ENCODE measurements at regions not wholly inside any gene's neighbourhood (a gene's known extent, or its start where the extent isn't known, plus 50 kb on each side); places are given as distances from the start of the nearest gene placed in this dataset.

DNA sequence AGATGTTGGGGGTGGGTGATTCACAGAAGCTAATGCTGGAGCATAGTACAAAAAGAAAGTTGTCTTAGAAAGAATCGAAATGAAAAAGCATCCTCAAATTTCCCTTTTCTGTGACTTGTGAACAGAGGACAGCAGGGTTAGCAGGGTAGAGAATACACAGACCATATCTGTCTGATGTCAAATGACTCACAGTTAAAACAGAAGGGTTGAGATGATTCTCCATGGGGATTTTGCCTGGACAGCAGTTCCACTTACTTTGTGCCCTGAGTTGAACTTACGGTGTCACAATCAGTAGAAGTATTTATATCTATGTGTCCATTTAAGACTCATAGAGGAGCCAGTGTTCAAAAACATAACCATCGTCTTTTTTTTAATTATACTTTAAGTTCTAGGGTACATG lies 801.6 kb downstream of the KCTD16 start:
- H3K4me3 ChIP-seq (ENCODE audit: low read depth in 2 of 2, low read length in 2 of 2) = no peak overlapping the region
- 0 out of 2 replicates have a peak, but pooled peaks cover 2% of the 10 kb centered on the region for H3K9me3 ChIP-seq (ENCODE audit: control insufficient read depth, insufficient read depth, low read depth, low read length)
- in situ Hi-C loops (cut with HindIII; ENCODE audit: low pct_unique_long_range_greater_than_20kb, low sequenced_read_pairs) (no loop called here), intact Hi-C loops (cut with micrococcal nuclease; ENCODE audit: unreplicated experiment) (no loop called here)
- ChIA-PET CTCF (no interaction called here), POLR2A (no interaction called here)
- H3K4me1 ChIP-seq (ENCODE audit: control insufficient read depth, insufficient read depth, low read length) = no peaks in the 10 kb centered on the region
- TF ChIP-seq, protein P1, sequence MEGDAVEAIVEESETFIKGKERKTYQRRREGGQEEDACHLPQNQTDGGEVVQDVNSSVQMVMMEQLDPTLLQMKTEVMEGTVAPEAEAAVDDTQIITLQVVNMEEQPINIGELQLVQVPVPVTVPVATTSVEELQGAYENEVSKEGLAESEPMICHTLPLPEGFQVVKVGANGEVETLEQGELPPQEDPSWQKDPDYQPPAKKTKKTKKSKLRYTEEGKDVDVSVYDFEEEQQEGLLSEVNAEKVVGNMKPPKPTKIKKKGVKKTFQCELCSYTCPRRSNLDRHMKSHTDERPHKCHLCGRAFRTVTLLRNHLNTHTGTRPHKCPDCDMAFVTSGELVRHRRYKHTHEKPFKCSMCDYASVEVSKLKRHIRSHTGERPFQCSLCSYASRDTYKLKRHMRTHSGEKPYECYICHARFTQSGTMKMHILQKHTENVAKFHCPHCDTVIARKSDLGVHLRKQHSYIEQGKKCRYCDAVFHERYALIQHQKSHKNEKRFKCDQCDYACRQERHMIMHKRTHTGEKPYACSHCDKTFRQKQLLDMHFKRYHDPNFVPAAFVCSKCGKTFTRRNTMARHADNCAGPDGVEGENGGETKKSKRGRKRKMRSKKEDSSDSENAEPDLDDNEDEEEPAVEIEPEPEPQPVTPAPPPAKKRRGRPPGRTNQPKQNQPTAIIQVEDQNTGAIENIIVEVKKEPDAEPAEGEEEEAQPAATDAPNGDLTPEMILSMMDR (IDR thresholded peaks at IDR 0.05) = no peak
- no peak for TF ChIP-seq POLR2AphosphoS5 (IDR thresholded peaks at IDR 0.05; ENCODE audit: low read depth, low read length)
- TF ChIP-seq, protein P2, sequence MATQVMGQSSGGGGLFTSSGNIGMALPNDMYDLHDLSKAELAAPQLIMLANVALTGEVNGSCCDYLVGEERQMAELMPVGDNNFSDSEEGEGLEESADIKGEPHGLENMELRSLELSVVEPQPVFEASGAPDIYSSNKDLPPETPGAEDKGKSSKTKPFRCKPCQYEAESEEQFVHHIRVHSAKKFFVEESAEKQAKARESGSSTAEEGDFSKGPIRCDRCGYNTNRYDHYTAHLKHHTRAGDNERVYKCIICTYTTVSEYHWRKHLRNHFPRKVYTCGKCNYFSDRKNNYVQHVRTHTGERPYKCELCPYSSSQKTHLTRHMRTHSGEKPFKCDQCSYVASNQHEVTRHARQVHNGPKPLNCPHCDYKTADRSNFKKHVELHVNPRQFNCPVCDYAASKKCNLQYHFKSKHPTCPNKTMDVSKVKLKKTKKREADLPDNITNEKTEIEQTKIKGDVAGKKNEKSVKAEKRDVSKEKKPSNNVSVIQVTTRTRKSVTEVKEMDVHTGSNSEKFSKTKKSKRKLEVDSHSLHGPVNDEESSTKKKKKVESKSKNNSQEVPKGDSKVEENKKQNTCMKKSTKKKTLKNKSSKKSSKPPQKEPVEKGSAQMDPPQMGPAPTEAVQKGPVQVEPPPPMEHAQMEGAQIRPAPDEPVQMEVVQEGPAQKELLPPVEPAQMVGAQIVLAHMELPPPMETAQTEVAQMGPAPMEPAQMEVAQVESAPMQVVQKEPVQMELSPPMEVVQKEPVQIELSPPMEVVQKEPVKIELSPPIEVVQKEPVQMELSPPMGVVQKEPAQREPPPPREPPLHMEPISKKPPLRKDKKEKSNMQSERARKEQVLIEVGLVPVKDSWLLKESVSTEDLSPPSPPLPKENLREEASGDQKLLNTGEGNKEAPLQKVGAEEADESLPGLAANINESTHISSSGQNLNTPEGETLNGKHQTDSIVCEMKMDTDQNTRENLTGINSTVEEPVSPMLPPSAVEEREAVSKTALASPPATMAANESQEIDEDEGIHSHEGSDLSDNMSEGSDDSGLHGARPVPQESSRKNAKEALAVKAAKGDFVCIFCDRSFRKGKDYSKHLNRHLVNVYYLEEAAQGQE (IDR thresholded peaks at IDR 0.05; ENCODE audit: insufficient read depth in 1 of 2, low read depth in 2 of 2, low read length in 1 of 2) = no peak
- no peak for TF ChIP-seq SIN3A (IDR thresholded peaks at IDR 0.05; ENCODE audit: borderline replicate concordance, insufficient read depth, low read depth, low read length)
- no peak for TF ChIP-seq TCF7L2 (IDR thresholded peaks at IDR 0.05; ENCODE audit: low read depth, low read length)
- no peaks in the 10 kb centered on the region for H3K27me3 ChIP-seq (ENCODE audit: control insufficient read depth, insufficient read depth, low read length)
- no peak for ATAC-seq
- H3K36me3 ChIP-seq (ENCODE audit: control insufficient read depth, insufficient read depth, low read length) = no peaks in the 10 kb centered on the region
- BruUV-seq (replicated peaks) = no TSS peak
- H3K27ac ChIP-seq (ENCODE audit: low read length) = no peak overlapping the region
- DNase-seq (ENCODE audit: low read depth, low spot score) = no peak

DNA sequence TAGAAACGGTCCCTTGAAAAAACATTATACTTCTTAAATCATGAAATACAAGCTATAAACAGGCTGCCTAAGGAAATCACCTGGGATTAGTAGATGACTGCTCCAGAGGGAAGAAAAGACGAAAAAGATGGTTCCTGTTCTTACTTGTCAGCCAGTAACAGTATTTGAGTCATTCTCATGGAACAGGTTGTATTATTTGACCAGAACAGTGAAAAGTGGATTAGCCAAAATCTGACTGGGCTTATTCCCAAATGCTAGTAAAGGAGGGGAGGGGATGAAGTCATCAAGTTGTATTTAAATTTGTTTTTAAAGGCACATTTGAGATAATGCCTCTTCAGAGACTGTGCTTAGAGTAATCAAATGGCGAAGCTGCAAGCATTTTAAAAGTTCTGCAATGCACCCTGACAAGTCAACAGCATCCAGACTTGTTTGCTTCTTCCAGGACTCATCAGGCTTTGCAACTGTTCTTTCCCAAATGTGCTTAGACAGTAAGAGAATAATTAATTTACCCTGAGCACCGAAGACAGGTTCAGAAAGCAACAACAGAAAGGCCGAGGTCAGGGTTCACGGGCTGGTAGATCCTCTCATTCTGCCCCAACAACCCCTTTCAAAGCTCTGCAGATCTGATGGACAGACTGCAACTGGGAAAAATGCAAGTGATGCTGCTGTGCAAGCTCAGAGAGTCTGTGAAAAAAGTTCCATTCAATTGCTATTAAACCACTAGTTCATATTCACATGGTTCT lies 800.6 kb downstream of the KCTD16 start:
- H3K27ac ChIP-seq (ENCODE audit: low read length) = no peak overlapping the region
- intact Hi-C loops (cut with micrococcal nuclease; ENCODE audit: unreplicated experiment) = no loop called here
- H3K4me1 ChIP-seq (ENCODE audit: control insufficient read depth, insufficient read depth, low read length) = no peaks in the 10 kb centered on the region
- in situ Hi-C loops (cut with HindIII; ENCODE audit: low pct_unique_long_range_greater_than_20kb, low sequenced_read_pairs) = no loop called here
- DNase-seq (ENCODE audit: low read depth, low spot score) = no peak
- 0 out of 2 replicates have a peak, but pooled peaks cover 5% of the 10 kb centered on the region for H3K9me3 ChIP-seq (ENCODE audit: control insufficient read depth, insufficient read depth, low read depth, low read length)
- no peak for ATAC-seq
- TF ChIP-seq POLR2AphosphoS5 (IDR thresholded peaks at IDR 0.05; ENCODE audit: low read depth, low read length) (no peak), SIN3A (IDR thresholded peaks at IDR 0.05; ENCODE audit: borderline replicate concordance, insufficient read depth, low read depth, low read length) (no peak), TCF7L2 (IDR thresholded peaks at IDR 0.05; ENCODE audit: low read depth, low read length) (no peak)
- TF ChIP-seq, protein P2 (IDR thresholded peaks at IDR 0.05; ENCODE audit: insufficient read depth in 1 of 2, low read depth in 2 of 2, low read length in 1 of 2) = no peak
- TF ChIP-seq, protein P1 (IDR thresholded peaks at IDR 0.05) = no peak
- no peaks in the 10 kb centered on the region for H3K36me3 ChIP-seq (ENCODE audit: control insufficient read depth, insufficient read depth, low read length)
- no peak overlapping the region for H3K4me3 ChIP-seq (ENCODE audit: low read depth in 2 of 2, low read length in 2 of 2)
- ChIA-PET POLR2A (no interaction called here), CTCF (no interaction called here)
- no TSS peak for BruUV-seq (replicated peaks)
- H3K27me3 ChIP-seq (ENCODE audit: control insufficient read depth, insufficient read depth, low read length) = no peaks in the 10 kb centered on the region
